GM20000 (cell line): ENCODE measurements at regions not wholly inside any gene's neighbourhood (a gene's known extent, or its start where the extent isn't known, plus 50 kb on each side); places are given as distances from the start of the nearest gene placed in this dataset.
A peak's percentile ranks its signal among the peaks of the same experiment; 100 is the strongest.

Experiments used
- DNase-seq: peaks from one replicate; pipeline ENCODE4 v3.0.0; 2012; ENCODE audit warnings: low spot score
- CTCF ChIP-seq: IDR thresholded peaks from 2 replicates; pipeline ENCODE4 v1.5.1; 2012; ENCODE audit warnings: mild to moderate bottlenecking, control low read depth; ENCODE audit errors: extremely low read depth, missing control alignments

GRCh38 chr2:71786291-71787107 lies 333.1 kb downstream of the DYSF start:
- TF ChIP-seq CTCF: no peak
- no peak for DNase-seq

GRCh38 chr2:71785516-71785981 lies 332.2 kb downstream of the DYSF start:
- TF ChIP-seq CTCF: no peak
- DNase-seq: no peak

DNA sequence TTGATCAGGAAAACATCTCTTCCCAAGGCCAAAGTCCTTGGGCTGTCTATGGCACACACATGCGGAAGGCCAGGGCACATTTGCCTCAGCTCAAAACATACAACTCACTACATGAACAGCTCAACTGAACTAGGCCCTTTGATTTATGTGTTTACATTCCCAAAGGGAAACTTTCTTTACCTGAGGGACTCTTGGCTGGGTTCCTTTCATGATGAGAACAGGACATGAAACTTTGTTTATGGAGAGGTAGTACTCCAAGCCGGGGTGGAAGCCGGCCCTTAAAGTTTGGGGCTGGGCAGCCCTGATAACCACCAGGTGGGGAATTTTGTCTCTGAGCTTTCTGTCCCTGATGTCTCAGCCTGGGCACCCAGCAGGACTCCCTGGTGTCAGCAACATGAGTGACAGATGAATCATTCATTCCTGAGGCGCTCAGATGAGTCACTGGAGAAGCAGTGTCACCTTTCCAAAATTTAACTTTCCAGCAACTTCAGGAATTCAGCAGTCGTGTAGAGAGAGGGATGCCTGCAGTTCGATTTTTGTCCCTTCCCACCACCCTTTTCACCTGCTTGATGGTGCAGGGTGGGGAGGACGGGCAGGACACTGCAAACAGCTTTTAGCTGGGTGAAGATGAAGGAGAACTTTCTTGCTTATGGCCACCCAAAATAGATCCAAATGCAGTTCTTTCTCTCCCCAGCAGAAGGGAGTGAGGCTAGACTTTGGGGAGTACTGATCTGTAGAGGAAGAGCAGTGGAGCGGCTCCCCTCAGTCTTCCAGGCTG lies 331.6 kb downstream of the DYSF start:
- no peak for DNase-seq

DNA sequence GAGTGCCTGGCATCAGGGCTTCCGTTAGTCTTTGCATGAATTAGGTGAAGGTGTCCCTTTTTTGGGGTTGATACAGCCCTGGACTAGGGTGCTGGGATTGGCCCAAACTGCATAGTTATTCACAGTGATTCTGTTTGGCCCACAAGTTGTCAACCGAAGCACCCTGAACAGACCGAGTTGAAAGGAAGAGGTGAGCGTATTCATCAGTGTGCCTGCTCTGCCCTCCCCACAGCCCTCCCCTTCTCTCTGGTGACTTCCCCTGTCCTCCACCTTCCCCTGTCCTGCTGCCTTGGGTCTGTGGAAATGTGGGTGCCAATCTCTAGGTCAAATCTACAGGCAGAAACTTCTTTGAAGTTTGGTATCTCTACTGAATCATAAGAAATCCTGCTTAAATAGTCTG lies 330.5 kb downstream of the DYSF start:
- no peak for DNase-seq
- no peak for TF ChIP-seq CTCF

More for the DNA sequence above, 331.6 kb downstream of the DYSF start:
- no peak for TF ChIP-seq CTCF

- no peak for TF ChIP-seq CTCF
- peak; percentile 2 for DNase-seq
Observed at GRCh38 chr2:71783215-71783614, 329.9 kb downstream of the DYSF start.

- no peak for TF ChIP-seq CTCF
Observed at GRCh38 chr2:71782323-71782722, 329.0 kb downstream of the DYSF start.

GRCh38 chr2:71781695-71782228 lies 328.4 kb downstream of the DYSF start:
- DNase-seq: no peak
- TF ChIP-seq CTCF: no peak

More at GRCh38 chr2:71782323-71782722, 329.0 kb downstream of the DYSF start:
- DNase-seq: peak; percentile 2
